ENCODE measurements at regions not wholly inside any gene's neighbourhood (a gene's known extent, or its start where the extent isn't known, plus 50 kb on each side); places are given as distances from the start of the nearest gene placed in this dataset.

GRCh38 chr7:83738291-83738835, 89.4 kb upstream of the SEMA3E start:
- Histone ChIP-seq H3K27me3 (ENCODE audit: control insufficient read depth in 1 of 2, insufficient read depth in 2 of 2, low read length in 2 of 2) (no peaks in the 10 kb centered on the region), H3K4me2 (ENCODE audit: low read depth, low read length) (no peak overlapping the region), H3K9me3 (ENCODE audit: low read length) (no peaks in the 10 kb centered on the region), H3K4me3 (replicated peaks in 1 of 3; ENCODE audit: insufficient read depth in 1 of 3, low read depth in 2 of 3, low read length in 3 of 3) (no peak overlapping the region), H3K4me1 (ENCODE audit: insufficient read depth, low read length) (no peaks in the 10 kb centered on the region), H3K27ac (ENCODE audit: extremely low read length, insufficient read depth, low read length) (no peak overlapping the region), H2AFZ (ENCODE audit: low read length) (no peak overlapping the region), H3K79me2 (ENCODE audit: insufficient read depth, low read length) (no peaks in the 10 kb centered on the region), H3K9ac (ENCODE audit: insufficient read depth, low read depth, low read length) (no peak overlapping the region), H4K20me1 (ENCODE audit: insufficient read depth, low read length) (no peaks in the 10 kb centered on the region), H3K36me3 (replicated peaks in 1 of 2; ENCODE audit: control insufficient read depth in 1 of 2, insufficient read depth in 2 of 2, low read length in 2 of 2) (no peaks in the 10 kb centered on the region)
- POLR2A ChIA-PET = no interaction called here
- no TSS peak for BruUV-seq (replicated peaks)
- 15% methylated on average over 3 of the region's 3 CpGs for WGBS (ENCODE audit: low lambda C conversion rate)
- in situ Hi-C loops (cut with HindIII; ENCODE audit: extremely low pct_ligation_motif_present, low pct_unique_long_range_greater_than_20kb) (no loop called here), intact Hi-C loops (cut with micrococcal nuclease; ENCODE audit: unreplicated experiment) (no loop called here)
- no peak for TF ChIP-seq AFF4 (CRISPR knock-in tag; IDR thresholded peaks at IDR 0.05)
- no peak for TF ChIP-seq MYPOP (CRISPR knock-in tag; IDR thresholded peaks at IDR 0.05)
- TF ChIP-seq ZNF563 (CRISPR knock-in tag; IDR thresholded peaks at IDR 0.05) = no peak
- no peak for TF ChIP-seq CREB1 (IDR thresholded peaks at IDR 0.05)
- TF ChIP-seq CREB1 (CRISPR knock-in tag; IDR thresholded peaks at IDR 0.05) = no peak
- TF ChIP-seq NCOA1 (CRISPR knock-in tag; IDR thresholded peaks at IDR 0.05) = no peak
- no peak for TF ChIP-seq ZNF318 (CRISPR knock-in tag; IDR thresholded peaks at IDR 0.05)
- TF ChIP-seq RAD21 (CRISPR knock-in tag; IDR thresholded peaks at IDR 0.05) = no peak
- no peak for TF ChIP-seq JARID2 (CRISPR knock-in tag; IDR thresholded peaks at IDR 0.05; ENCODE audit: insufficient replicate concordance)
- CTCF ChIA-PET (ENCODE audit: low intra/inter-chr PET ratio, low total read pairs) = interaction anchor here (0.6 kb wide), 1 partner anchor 1610 kb away, joined by 3 read pairs; no protein-coding TSS in a partner anchor
- FAIRE-seq (no peak), ATAC-seq (no peak), DNase-seq (ENCODE audit: low spot score) (no peak)

All from HepG2 (cell line).